GM18499 (cell line): ENCODE measurements at regions not wholly inside any gene's neighbourhood (a gene's known extent, or its start where the extent isn't known, plus 50 kb on each side); places are given as distances from the start of the nearest gene placed in this dataset.

ENCODE experiments used
- ATAC-seq: cut with Tn5 transposase; IDR thresholded peaks from one replicate; pipeline ENCODE4 v1.9.1; 2021; ENCODE audit warnings: moderate number of reproducible peaks; ENCODE audit not compliant: insufficient read depth, unreplicated experiment

DNA sequence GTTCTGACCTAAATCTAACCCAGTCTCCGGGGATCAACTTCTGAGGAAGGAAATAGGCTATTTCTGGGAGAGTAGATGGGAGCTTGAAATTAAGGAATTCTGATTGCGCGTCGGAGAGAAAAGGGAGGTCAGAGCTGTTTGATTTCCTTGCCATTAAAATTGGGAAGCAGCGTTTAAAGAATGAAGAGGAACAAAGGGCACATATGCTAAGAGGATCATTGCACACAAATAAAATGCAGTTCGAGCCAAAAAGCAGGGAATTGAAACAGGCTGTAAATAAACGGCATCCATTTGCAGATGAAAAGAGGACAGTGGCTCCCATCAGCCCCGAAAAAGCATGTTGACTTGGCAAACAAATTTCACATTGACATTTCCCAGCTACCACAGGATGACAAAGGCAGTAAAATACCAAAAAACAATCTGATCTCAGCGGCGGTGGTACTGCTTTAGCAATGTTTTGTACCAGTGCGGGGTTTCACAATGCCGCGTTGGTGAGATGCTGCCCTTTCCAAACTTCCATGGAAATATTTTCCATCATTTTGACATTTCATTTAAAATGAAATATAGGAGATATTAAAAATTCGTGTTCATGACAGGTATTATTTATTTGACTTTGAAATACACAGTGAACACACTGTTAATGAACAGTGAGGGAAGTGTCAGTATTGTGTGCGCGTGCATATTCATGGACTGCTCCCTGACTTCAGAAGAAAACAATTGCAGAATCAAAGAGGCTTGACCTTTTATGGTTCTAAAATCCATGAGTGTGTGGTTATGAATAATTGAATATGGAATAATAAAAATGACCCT, 108.8 kb downstream of the SQOR start:
- ATAC-seq, result no peak

DNA sequence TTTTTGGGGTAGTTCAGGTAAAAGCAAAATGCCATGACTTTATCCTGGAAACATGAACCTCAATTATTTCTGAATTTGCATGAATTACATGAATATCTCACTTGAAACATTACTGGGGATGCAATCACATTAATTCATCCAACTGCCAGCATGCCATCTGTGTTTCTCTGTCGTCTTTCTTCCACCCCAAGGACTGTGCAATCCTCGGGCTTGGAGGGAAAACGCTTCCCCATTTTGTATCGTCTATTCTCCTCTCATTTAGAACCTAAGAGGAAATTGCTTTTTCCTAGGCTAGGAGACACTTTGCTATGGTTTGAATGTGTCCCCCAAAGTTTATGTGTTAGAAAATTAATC, 109.4 kb downstream of the SQOR start:
- ATAC-seq, result no peak

DNA sequence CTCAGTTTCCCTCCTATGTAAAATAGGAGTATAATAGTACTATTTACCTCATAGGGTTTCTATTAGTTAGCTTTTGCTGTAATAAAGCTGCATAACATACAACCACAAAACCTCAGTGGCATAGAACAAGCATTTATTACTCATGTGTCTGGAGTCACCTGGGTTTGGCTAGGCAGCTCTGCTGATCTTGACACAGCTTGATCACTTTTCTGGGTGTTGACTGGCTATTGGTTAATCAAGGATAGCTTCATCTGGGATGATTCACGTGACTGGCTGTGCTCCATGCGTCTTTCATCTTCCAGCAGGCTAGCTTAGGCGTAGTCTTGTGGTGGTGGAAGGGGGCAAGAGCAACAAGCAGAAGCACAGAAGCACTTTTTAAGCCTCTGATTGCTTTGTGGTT, 112.6 kb downstream of the SQOR start:
- ATAC-seq, result no peak

DNA sequence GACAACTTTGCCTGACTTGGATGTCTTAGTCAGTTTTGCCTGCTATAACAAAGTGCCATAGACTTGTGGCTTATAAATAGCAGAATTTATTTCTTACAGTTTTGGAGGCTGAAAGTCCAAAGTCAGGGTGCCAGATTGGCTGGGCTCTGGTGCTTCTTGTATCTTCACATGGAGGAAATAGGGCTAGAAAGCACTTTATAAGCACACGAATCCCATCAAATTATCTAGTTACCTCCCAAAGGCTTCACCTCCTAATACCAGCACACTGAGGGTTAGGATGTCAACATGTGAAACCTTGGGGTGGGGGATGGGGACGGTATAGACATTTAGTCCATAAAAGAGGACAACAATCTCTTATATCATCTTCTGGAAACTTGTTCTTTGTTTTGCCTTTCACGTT, 116.8 kb downstream of the SQOR start:
- no peak for ATAC-seq

DNA sequence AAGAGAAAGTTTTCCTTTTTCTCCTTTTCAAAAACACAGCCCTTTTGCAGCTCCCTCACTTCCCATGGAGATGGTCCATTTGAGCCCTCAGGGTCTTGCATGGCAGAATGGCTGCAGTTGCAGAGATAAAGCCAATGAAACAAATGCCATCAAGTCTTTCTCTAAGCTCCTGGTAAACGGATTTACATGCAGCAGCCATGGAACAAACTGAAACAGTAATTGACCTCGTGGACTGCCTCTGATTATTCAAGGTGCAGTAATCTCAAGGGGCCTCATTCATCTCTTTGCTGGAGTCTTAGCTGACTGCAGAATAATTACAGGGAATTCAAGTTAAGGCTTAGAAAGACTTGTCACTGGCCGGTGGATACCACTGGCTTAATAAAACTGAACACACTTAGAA, 125.1 kb downstream of the SQOR start:
- ATAC-seq, result no peak

DNA sequence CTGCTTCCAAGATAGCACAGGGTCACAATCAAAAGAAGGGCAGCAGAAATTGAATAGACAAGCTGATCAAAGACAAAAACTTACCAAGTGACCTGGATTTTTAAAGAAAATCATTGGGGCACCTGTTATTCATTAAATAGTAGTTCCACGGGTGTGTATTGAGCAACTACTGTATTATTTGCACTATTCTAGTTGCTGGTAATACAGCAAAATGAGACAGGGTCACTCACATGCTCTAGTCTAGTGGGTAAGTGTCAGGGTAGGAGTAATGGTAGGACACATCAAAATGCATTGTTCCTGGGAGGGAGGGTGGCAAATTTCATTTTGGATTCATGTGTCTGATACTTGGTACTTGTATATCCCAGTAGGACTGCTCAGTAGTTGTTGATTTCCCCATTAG, 127.9 kb downstream of the SQOR start:
- no peak for ATAC-seq

DNA sequence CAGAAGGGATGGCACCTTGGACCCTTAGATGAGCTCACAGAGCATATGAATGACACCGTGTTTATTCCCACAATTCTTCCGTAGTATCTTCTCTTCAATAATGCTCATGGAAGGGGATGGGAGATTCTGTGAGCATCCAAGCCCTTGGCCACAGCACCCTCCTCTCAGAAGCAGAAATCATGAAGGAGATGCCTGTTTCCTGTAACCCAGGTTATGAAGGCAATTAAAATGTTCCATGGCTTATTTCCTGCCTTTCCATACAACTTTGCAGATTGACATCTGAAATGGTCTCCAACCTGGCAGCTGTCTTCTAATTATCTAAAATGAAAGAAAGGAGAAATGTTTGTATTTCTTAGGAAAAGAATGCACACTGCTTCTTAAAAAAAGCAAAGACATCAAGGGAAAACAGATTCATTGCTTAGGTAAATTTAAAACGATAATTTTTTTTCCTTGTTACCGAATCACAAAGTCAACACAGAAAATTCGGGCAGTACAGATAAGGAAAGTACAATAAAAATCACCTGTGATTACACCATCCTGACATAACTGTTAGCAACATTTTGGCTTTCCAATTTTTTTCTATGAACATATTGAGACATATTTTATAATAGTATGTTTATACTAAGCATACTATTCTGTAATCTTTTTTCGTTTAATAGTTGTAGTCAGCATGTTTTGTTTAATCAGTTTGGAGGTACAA, 128.5 kb downstream of the SQOR start:
- no peak for ATAC-seq

DNA sequence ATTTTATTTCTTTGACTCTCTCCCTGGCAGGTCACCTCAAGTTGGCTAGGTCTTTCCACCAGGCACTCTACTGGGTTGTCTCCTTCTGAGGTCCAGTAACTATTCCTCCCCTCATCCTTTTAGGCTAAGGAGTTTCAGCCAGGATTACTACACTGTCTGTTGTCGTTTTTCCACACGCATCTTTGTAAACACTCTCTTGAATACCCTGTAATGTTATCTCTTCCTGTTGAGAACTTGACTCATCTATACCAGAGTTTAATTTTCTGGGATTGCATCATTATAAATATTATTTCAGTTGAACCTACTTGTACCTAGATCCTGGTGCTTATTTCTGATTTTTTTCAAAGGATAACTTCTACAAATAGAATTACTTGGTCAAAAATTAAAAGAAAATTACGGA, 138.3 kb downstream of the SQOR start:
- no peak for ATAC-seq

DNA sequence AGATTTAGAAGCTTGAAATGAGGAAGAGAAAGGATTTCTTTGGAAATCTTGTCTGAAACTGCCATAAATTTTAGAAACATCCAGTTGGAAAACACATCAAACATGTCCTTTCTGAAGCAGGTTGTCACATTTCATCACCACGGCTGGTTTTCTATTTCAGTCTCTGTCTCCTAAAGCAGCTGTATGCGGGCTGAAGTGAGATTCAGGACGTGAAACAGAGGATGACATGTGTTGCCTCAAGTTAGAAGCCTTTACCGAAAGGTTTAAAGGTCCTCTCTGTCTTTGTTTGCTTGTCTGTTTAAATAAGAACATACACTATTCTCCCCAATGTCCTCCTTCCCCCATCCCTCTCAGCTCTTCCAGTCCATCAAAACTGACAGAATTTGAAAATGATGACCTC, 141.9 kb downstream of the SQOR start:
- ATAC-seq, result no peak

DNA sequence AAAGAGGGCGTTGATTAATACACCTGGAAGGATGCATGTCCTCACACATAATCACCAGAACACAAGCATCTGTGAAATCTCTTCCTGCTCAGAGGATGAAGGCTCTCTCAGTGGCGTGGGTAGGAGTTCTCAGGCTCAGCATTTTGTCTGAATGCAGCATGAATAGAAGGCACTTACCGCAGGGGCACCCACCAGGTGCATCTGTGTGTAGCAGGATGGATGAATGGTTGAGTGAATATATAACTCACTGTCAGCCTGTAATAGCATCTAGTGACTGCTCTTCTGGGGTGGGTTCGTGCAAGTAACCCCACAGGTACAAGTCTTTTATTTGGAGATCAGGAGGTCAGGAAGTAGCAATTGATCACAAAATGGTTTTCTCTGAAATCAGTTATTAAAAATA, 143.0 kb downstream of the SQOR start:
- no peak for ATAC-seq

DNA sequence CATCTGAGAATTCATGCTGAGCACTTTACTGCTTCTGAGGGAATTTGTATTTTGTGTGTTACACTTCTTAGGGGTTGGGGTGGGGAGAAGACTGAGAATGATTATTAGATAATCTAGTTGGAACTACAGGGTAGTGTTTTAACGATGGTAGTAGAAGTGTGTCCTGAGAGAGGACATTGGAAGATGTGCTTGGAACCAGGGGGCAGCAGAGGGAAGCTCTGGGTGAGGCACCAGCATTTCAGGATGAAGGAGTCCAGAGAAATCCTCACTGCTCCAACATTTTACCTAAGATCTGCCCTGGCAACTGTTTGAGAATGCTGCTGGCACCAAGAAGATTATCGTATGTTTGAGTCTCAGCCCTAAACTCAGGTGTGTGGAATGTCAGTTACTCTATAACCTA, 145.5 kb downstream of the SQOR start:
- no peak for ATAC-seq

DNA sequence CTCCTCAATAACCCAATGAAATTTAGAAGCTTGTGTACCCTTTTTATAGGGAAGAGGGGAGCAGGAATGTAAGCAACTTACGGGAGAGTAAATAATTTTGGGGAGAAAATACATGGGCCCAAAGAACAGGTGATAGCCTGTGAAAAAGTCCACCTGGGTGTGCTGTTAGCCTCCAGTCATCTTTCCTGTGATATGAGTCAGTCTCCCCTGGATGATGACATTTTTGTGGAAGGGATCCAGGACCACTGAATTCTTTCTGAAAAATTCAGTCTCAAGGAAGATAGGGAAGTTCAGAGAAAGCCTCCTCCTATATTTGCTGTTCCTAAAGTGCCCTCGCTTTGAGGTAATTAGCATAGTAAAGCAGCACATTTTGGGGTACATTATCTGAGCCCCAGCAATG, 149.8 kb downstream of the SQOR start:
- ATAC-seq, result no peak

DNA sequence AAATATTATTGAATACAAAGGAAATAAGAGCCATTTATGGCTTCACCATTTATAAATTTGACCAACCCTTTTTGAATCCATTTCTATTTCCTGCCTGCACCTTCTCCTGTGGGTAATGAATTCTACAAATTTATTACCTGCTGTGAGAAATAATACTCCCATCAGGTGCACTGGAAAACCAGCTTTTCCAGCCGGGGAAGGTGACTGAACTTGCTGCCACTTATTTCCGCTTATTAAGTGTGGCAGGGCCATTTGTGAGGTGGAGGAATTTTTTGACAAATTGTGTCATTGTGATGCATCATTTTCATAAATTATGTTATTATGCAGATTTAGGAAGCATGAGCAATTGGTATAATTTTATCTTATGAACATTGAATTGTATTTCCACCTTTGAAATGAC, 151.1 kb downstream of the SQOR start:
- no peak for ATAC-seq

DNA sequence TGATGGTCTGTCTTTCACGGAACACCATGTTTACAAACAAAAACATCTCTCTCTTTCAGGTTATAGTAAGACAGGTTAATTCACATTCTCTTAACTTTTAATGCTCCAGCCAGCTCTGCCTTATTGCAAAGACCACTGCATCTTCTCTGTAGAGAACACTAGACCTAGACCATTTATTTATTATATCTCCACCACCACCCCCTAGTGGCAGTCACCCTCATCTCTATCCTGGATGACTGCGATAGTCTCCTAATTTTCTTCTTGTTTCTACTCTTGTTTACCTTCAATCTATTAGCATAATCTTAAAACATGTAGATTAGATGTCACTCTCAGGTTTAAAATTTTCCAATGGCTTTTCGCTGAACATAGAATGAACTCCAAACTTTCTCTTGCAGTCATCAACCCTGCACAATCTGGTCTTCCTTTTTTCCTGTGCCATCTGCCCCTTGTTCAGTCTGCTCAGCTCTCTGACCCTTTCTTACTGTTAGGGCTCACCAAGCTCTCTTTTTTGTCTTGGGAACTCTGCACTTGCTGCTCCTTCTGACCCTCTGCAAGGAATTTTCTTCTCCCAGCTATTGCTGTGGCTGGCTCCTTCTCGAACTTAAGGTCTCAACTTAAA, 155.6 kb downstream of the SQOR start:
- ATAC-seq, result no peak

DNA sequence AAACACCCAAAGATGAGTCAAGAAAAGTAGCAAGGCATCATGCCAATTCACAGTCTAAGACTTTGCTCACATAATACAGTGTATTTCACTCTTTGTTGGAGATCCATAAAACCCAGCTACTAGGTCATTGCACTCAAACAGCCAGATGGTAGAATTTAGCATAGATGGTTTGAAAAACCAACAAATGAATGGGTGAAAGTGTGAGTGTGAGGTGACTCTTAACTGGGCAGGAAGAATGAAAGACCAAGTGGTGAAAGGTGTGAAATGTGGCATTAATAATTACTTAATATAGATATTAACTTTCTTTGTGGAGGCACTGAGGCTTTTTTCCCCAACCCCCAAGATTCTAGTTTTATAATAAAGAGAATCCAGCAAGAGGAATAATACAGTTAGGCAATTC, 159.5 kb downstream of the SQOR start:
- no peak for ATAC-seq

DNA sequence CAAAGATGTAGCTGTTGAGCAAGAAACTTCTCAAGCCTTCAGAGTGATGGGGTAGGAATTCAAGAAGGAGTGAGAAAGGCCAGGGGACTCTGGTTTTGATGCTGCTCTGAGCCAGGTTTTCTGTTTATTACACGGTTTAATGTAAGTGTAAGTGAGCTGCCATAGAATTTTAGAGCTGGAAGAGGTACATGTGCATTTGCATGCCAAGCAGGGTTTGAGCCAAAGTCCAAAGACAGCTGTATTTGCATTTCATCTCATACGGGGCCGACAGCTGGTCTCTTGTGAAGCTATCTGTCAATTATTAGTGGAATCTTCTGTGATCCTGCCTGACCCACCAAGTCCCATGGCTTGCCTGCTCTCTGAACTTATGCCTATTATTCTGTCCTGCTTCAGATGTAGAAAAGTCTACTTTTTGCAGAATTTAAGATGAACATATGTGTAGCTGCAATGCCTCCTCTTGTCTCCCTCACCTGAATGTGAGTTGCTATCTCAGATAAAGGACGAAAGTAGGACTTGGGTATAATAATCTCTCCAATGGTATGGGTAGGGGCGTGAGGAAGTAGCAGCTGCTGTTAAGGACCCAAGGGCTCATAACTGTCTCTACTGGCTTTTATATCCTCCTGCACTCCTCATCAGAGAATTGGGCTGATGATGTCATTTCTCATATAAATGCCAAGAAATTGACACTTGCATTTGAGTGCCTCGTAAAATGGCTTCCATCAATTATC, 160.0 kb downstream of the SQOR start:
- ATAC-seq, result no peak

DNA sequence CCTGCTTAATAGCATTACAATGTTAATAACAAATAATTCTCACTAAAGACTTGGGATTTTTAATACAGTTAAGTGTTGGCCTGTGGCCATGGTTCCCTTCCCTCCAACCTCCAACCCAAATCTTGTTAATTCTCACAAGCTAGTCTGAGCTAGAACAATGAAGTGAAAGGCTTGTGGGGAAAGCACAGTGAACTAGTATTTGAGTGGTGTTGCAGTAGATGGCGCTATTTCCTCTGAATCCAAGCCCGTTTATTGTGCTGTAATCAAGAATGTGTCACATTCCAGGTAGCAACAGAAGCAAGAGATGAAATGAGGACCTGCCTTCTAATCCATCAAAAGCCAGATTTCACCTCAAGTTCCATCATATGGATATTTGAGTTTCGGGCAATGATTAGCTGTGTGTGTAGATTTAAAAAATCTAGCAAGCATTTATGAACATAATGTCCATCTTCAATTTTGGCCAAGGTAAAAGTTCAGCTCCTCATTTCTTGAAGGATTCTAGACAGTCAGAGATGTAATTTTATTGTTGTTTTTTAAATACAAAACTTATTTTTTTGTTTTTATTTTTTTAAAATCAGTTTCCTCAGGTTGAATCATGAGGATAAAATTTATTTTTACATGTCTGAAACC, 160.7 kb downstream of the SQOR start:
- ATAC-seq, result no peak

DNA sequence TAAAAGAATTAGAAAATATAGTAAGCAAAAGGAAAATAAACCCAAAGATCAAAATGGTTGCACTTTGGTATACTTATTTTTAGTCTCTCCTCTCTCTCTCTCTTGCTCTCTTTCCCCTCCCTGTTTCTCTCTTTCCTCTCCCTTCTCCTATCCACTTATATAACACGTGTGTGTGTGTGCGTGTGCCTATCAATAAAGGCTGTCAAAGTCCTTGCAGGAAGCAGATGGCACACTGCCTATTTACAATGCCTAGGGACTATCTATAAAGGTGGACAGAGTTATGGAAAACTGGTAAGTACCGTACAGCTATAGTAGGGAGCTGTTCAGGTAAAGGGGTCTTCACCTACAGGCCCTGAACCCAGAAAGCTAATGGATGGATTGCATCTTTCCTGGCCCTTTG, 161.6 kb downstream of the SQOR start:
- no peak for ATAC-seq

DNA sequence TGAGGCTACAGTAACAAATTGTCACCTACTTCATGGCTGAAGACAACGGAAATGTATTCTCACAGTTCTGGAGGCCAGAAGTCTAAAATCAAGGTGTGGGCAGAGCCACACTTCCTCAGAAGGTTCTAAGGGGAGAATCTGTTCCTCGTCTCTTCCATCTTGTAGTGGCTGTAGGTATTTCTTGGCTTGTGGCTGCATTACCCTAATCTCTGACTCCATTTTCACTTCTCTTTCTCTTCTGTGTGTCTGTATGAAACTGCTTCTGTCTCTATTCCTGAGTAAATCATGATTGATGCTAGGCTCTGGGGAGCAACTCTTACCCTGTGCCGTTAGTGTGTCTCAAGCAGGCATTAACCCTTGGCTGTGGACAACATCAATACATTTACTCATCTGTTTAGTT, 164.7 kb downstream of the SQOR start:
- peak; percentile 59 for ATAC-seq

DNA sequence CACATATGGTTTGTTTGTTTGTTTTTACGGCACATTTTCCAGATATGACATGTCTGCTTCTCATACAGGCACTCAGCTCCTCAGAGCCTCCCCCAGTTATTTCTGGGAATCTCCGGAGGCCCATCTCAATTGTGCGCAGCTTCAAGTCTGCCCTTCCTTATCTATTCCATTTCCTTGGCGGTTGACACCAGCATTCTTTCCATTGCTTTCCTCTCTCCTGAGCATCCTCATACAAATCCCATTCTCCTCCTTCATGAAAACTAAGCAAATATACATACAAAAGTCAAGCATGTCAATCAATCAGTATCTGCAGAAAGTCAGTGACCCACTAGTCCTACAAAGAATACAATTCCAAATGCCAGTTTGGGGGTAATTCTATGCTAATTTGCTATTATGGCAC, 166.7 kb downstream of the SQOR start:
- ATAC-seq, result no peak

DNA sequence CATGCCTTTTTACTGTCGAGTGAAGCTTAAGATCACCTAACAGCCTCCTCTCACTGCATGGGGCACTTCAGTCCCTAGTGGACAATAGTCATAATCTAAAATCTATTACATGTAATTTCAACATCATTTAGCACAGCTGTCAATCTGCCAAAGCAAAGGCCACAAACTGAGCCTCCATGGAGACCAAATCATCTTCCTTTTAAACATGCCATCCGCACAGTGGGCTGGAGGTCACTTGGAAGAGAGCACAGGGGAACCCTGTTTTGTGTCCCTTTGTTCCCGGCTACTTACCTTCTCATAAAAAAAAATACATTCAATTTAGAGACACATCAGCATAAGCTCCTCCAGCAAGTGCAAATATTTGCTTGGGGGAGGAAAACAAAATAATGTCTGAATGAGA, 167.3 kb downstream of the SQOR start:
- no peak for ATAC-seq
